Nephron (organoid): ENCODE measurements at regions not wholly inside any gene's neighbourhood (a gene's known extent, or its start where the extent isn't known, plus 50 kb on each side); places are given as distances from the start of the nearest gene placed in this dataset.

Experiments used
- H3K27ac Mint-ChIP-seq, 3 experiments: 2 replicates each; pipeline ENCODE4 v1.8.0; 2020; ENCODE audit warnings: mixed read lengths in 3 of 3, mild to moderate bottlenecking in 2 of 3, moderate library complexity in 1 of 3
- H3K27me3 Mint-ChIP-seq: 2 replicates; pipeline ENCODE4 v1.8.0; 2021; ENCODE audit warnings: low read depth, mild to moderate bottlenecking, moderate library complexity, mixed read lengths
- H3K36me3 Mint-ChIP-seq: 2 replicates; pipeline ENCODE4 v1.8.0; 2020; ENCODE audit warnings: low read depth, mixed read lengths
- H3K4me1 Mint-ChIP-seq: 2 replicates; pipeline ENCODE4 v1.8.0; 2020; ENCODE audit warnings: mixed read lengths
- H3K4me3 Mint-ChIP-seq, 3 experiments: 2 replicates each; pipeline ENCODE4 v1.8.0; 2020; ENCODE audit warnings: mild to moderate bottlenecking in 3 of 3, mixed read lengths in 3 of 3, moderate library complexity in 2 of 3
- H3K9me3 Mint-ChIP-seq: 2 replicates; pipeline ENCODE4 v1.8.0; 2020; ENCODE audit warnings: mixed read lengths
- TF ChIP-seq, protein P1 (sequence below), 3 experiments: fragments of 200-600 bp; sonication (generic); IDR thresholded peaks; one replicate each; pipeline ENCODE4 v1.5.0; 2021; ENCODE audit warnings: antibody characterized with exemption in 3 of 3; ENCODE audit not compliant: unreplicated experiment in 3 of 3

- Mint-ChIP-seq H3K4me3 (no peak overlapping the region), H3K27ac (no peak overlapping the region), H3K36me3 (peaks cover 3% of the 10 kb centered on the region), H3K4me1 (no peaks in the 10 kb centered on the region), H3K27me3 (no peaks in the 10 kb centered on the region), H3K9me3 (no peaks in the 10 kb centered on the region)
- TF ChIP-seq, protein P1, sequence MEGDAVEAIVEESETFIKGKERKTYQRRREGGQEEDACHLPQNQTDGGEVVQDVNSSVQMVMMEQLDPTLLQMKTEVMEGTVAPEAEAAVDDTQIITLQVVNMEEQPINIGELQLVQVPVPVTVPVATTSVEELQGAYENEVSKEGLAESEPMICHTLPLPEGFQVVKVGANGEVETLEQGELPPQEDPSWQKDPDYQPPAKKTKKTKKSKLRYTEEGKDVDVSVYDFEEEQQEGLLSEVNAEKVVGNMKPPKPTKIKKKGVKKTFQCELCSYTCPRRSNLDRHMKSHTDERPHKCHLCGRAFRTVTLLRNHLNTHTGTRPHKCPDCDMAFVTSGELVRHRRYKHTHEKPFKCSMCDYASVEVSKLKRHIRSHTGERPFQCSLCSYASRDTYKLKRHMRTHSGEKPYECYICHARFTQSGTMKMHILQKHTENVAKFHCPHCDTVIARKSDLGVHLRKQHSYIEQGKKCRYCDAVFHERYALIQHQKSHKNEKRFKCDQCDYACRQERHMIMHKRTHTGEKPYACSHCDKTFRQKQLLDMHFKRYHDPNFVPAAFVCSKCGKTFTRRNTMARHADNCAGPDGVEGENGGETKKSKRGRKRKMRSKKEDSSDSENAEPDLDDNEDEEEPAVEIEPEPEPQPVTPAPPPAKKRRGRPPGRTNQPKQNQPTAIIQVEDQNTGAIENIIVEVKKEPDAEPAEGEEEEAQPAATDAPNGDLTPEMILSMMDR (IDR thresholded peaks at IDR 0.05; ENCODE audit: unreplicated experiment in 3 of 3), result no peak
Observed at GRCh38 chr12:66932126-66932525, 253.2 kb upstream of the GRIP1 start.

GRCh38 chr12:66934302-66935062 is 255.6 kb upstream of the GRIP1 start:
- H3K4me3 Mint-ChIP-seq, result no peak overlapping the region

GRCh38 chr12:66941150-66941549 is 262.3 kb upstream of the GRIP1 start:
- Mint-ChIP-seq H3K4me1 (no peaks in the 10 kb centered on the region), H3K9me3 (no peaks in the 10 kb centered on the region), H3K27ac (no peak overlapping the region), H3K27me3 (no peaks in the 10 kb centered on the region), H3K36me3 (no peaks in the 10 kb centered on the region), H3K4me3 (no peak overlapping the region)
- TF ChIP-seq, protein P1 (IDR thresholded peaks at IDR 0.05; ENCODE audit: unreplicated experiment in 3 of 3), result no peak

More at GRCh38 chr12:66934302-66935062, 255.6 kb upstream of the GRIP1 start:
- TF ChIP-seq, protein P1 (IDR thresholded peaks at IDR 0.05; ENCODE audit: unreplicated experiment in 3 of 3), result no peak
- peaks cover 3% of the 10 kb centered on the region for H3K36me3 Mint-ChIP-seq
- H3K9me3 Mint-ChIP-seq, result no peaks in the 10 kb centered on the region
- no peak overlapping the region for H3K27ac Mint-ChIP-seq
- no peaks in the 10 kb centered on the region for H3K27me3 Mint-ChIP-seq
- no peaks in the 10 kb centered on the region for H3K4me1 Mint-ChIP-seq

DNA sequence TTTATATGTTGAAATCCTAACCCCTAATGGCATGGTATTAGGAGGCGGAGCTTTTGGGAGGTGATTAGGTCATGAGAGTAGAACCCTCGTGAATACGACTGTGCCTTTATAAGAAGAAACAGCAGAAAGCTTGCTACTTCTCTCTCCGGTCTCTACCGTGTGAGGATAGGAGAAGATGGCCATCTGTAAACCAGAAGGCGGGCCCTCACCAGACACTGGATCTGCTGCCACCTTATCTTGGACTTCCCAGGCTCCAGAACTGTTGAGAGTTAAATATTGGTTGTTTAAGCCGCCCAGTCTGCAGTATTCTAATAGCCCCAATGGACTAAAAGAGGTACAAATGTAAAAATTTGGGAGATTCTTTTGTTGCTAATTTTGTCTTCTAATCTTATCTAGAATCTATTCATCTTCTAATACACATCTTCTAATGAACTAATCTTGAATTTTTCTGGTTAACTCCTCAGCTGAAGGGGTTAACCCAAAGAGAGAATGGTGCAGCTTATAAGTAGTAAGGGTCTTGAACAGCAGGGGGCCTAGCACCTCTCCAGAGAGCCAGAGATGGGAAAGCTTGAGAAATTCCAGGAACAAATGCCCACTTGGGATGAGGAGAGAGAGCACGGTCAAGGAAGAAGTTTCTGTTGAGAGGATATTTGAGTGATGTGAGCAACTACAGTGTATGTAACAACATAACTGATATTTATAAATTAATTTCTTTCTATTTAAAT is 264.0 kb upstream of the GRIP1 start:
- H3K4me1 Mint-ChIP-seq, result no peaks in the 10 kb centered on the region
- no peaks in the 10 kb centered on the region for H3K36me3 Mint-ChIP-seq
- no peak overlapping the region for H3K27ac Mint-ChIP-seq
- H3K9me3 Mint-ChIP-seq, result no peaks in the 10 kb centered on the region
- no peak overlapping the region for H3K4me3 Mint-ChIP-seq
- no peaks in the 10 kb centered on the region for H3K27me3 Mint-ChIP-seq
- TF ChIP-seq, protein P1 (IDR thresholded peaks at IDR 0.05; ENCODE audit: unreplicated experiment in 3 of 3), result peak in 1 of 3 experiments; percentile 8

DNA sequence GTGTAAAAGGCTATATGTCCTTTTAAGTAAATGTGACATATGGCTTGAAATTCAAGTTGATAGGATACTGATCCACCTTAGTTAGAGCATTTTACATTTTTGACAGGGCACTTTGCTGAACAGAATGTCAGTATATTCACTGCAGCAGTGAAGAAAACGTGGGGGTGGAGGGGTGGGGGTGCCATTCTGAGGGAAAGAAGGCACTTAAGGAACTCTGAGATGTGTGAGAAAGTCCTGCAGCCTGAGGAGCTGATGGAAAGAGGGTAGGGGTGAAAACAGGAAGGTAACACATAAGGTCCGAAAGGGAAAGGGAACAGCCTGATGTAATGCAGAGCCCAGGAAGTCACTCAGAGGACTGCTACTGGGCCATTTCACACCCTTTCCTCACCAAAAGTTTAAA is 265.5 kb upstream of the GRIP1 start:
- no peaks in the 10 kb centered on the region for H3K4me1 Mint-ChIP-seq
- TF ChIP-seq, protein P1 (IDR thresholded peaks at IDR 0.05; ENCODE audit: unreplicated experiment in 3 of 3), result no peak
- no peak overlapping the region for H3K4me3 Mint-ChIP-seq
- H3K36me3 Mint-ChIP-seq, result no peaks in the 10 kb centered on the region
- no peaks in the 10 kb centered on the region for H3K9me3 Mint-ChIP-seq
- no peak overlapping the region for H3K27ac Mint-ChIP-seq
- H3K27me3 Mint-ChIP-seq, result no peaks in the 10 kb centered on the region
